Endothelial cell (in vitro differentiated cells): ENCODE measurements at regions not wholly inside any gene's neighbourhood (a gene's known extent, or its start where the extent isn't known, plus 50 kb on each side); places are given as distances from the start of the nearest gene placed in this dataset.

ENCODE experiments used
- DNase-seq: peaks from one replicate; pipeline ENCODE4 v3.0.0; 2021; ENCODE audit warnings: low spot score
- H3K27ac Mint-ChIP-seq: one replicate; pipeline ENCODE4 v1.8.0; 2021; ENCODE audit warnings: mixed read lengths, inconsistent platforms; ENCODE audit not compliant: unreplicated experiment
- H3K27me3 Mint-ChIP-seq: one replicate; pipeline ENCODE4 v1.8.0; 2021; ENCODE audit warnings: mild to moderate bottlenecking, moderate library complexity, mixed read lengths, inconsistent platforms; ENCODE audit not compliant: unreplicated experiment
- H3K36me3 Mint-ChIP-seq: one replicate; pipeline ENCODE4 v1.8.0; 2021; ENCODE audit warnings: mild to moderate bottlenecking, low read depth, mixed read lengths, inconsistent platforms; ENCODE audit not compliant: unreplicated experiment
- H3K4me1 Mint-ChIP-seq: one replicate; pipeline ENCODE4 v1.8.0; 2021; ENCODE audit warnings: mild to moderate bottlenecking, mixed read lengths, inconsistent platforms; ENCODE audit not compliant: unreplicated experiment
- H3K4me3 Mint-ChIP-seq: one replicate; pipeline ENCODE4 v1.8.0; 2021; ENCODE audit warnings: mild to moderate bottlenecking, mixed read lengths, inconsistent platforms; ENCODE audit not compliant: unreplicated experiment
- H3K9me3 Mint-ChIP-seq: one replicate; pipeline ENCODE4 v1.8.0; 2021; ENCODE audit warnings: mixed read lengths, inconsistent platforms; ENCODE audit not compliant: unreplicated experiment
- TF ChIP-seq, protein P1 (sequence below): fragments of 200-600 bp; sonication (generic); IDR thresholded peaks from one replicate; pipeline ENCODE4 v1.5.0; 2021; ENCODE audit warnings: antibody characterized with exemption; ENCODE audit not compliant: unreplicated experiment

DNA sequence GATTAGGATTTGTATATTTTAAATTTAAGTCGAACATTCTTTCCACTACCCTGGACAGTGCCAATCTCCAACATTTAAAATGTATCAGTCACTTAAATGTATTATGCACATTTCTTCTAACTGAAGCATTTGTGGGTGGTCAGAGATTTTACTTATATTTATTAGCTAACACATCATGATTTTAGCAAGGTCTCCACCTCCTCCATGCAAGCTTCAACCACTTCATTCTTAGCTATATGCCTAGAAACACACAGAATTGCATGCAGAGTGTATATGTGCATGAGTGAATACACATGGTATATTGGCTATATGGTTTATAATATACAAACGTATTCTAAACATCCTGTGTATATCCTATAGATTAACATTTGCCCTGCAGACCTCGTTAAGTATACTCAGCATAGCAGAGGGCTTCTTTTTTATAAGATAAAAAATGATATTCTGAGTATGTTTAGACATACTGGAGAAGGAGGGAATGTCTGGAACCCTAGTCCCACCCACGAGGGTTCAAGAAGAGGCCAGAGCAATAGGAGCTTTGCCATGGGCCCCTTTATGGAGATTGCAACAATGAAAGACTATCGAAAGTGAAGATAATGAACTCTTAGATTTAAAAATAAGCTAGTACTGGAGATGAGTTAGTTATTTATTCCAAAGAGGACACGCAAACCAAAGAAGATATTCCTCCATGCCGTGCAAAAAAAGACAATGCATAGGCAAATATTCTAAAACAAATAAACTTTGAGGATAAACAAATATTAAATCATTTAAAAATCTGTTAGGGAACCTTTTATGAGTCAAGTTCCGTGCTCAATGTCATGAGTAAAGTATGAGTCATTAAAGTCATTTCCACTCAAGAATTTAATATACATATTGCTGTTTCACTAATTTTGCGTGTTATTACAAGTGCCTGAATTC lies 480.4 kb downstream of the SIPA1L2 start:
- Mint-ChIP-seq H3K4me1 (peaks cover 10% of the 10 kb centered on the region), H3K27me3 (no peaks in the 10 kb centered on the region), H3K4me3 (no peak overlapping the region), H3K27ac (no peak overlapping the region), H3K9me3 (no peaks in the 10 kb centered on the region), H3K36me3 (no peaks in the 10 kb centered on the region)
- TF ChIP-seq, protein P1, sequence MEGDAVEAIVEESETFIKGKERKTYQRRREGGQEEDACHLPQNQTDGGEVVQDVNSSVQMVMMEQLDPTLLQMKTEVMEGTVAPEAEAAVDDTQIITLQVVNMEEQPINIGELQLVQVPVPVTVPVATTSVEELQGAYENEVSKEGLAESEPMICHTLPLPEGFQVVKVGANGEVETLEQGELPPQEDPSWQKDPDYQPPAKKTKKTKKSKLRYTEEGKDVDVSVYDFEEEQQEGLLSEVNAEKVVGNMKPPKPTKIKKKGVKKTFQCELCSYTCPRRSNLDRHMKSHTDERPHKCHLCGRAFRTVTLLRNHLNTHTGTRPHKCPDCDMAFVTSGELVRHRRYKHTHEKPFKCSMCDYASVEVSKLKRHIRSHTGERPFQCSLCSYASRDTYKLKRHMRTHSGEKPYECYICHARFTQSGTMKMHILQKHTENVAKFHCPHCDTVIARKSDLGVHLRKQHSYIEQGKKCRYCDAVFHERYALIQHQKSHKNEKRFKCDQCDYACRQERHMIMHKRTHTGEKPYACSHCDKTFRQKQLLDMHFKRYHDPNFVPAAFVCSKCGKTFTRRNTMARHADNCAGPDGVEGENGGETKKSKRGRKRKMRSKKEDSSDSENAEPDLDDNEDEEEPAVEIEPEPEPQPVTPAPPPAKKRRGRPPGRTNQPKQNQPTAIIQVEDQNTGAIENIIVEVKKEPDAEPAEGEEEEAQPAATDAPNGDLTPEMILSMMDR, result no peak
- DNase-seq, result no peak

GRCh38 chr1:232147215-232147614 lies 482.7 kb downstream of the SIPA1L2 start:
- Mint-ChIP-seq H3K27me3 (no peaks in the 10 kb centered on the region), H3K36me3 (no peaks in the 10 kb centered on the region), H3K4me1 (peaks cover 9% of the 10 kb centered on the region), H3K4me3 (no peak overlapping the region), H3K27ac (no peak overlapping the region), H3K9me3 (no peaks in the 10 kb centered on the region)
- no peak for DNase-seq
- TF ChIP-seq, protein P1, result no peak

DNA sequence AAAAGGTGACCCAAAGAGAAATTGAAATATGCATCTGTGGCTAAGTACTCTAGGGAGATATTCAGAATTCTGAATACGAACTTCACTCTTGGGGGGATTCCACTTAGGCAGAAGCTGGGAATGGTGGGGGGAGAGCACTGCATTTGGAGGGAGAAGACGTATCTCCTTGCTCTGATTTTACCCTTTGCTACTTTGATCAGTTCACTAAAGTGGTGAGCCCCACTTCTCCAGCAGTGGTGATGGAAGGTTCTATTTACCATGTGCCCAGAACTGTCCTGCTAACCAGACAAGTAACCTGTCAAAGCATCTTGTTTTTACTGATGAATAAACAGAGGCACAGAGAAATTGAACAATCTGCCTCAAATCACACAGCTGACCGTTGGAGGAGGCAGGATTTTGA lies 483.4 kb downstream of the SIPA1L2 start:
- DNase-seq, result no peak
- TF ChIP-seq, protein P1, result no peak
- no peak overlapping the region for H3K4me3 Mint-ChIP-seq
- H3K27ac Mint-ChIP-seq, result no peak overlapping the region
- H3K4me1 Mint-ChIP-seq, result peaks cover 8% of the 10 kb centered on the region
- no peaks in the 10 kb centered on the region for H3K27me3 Mint-ChIP-seq
- H3K9me3 Mint-ChIP-seq, result no peaks in the 10 kb centered on the region
- H3K36me3 Mint-ChIP-seq, result no peaks in the 10 kb centered on the region

DNA sequence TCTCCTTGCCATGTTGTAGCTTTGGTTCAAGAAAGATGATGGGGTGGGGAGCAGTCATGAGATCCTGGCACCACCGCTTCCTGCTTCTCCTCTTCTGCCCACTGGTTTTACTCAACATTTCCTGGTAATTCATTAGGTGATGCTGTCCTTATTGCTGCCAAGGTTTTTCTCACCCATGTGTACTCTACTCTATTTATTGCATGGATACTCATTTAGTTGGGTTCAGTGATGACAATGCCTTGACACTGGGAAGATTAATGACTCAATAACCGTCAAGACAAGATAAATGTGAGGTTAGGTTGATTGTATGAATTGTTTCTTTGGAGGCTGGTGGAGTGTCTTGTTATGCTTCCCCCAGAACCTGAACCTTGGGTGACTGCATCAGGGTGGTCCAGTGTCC lies 484.2 kb downstream of the SIPA1L2 start:
- no peak overlapping the region for H3K4me3 Mint-ChIP-seq
- H3K9me3 Mint-ChIP-seq, result no peaks in the 10 kb centered on the region
- TF ChIP-seq, protein P1, result no peak
- peaks cover 3% of the 10 kb centered on the region for H3K4me1 Mint-ChIP-seq
- H3K27ac Mint-ChIP-seq, result no peak overlapping the region
- no peak for DNase-seq
- no peaks in the 10 kb centered on the region for H3K36me3 Mint-ChIP-seq
- H3K27me3 Mint-ChIP-seq, result no peaks in the 10 kb centered on the region

DNA sequence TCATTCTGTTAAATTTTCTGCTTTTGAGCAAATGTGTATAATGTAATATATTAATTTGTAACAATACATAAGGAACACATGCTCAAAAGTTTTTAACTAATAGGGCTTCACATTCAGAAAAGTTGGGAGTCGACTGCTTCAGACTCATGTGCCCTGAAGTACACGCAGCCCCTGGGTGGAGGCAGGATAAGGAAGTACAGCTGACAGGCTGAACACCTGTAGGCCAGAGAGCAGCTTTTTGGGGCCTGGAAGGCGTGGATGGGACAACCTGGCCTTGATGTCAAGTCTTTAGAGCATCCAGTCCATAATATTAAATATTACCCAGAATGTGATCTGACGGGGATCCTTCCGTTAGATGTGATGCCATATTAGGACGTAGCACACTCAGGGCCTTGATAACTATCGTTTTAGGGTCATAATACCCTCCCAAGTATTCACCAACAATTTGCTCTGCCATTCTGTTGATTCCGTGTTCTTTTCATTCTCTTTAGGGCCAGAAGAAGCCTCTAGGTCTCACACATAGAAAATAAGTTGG lies 485.2 kb downstream of the SIPA1L2 start:
- no peak overlapping the region for H3K27ac Mint-ChIP-seq
- no peaks in the 10 kb centered on the region for H3K36me3 Mint-ChIP-seq
- no peaks in the 10 kb centered on the region for H3K27me3 Mint-ChIP-seq
- no peak for DNase-seq
- H3K4me1 Mint-ChIP-seq, result peaks cover 3% of the 10 kb centered on the region
- no peak overlapping the region for H3K4me3 Mint-ChIP-seq
- TF ChIP-seq, protein P1, result no peak
- no peaks in the 10 kb centered on the region for H3K9me3 Mint-ChIP-seq
